GM23338 (cell line): ENCODE measurements at regions not wholly inside any gene's neighbourhood (a gene's known extent, or its start where the extent isn't known, plus 50 kb on each side); places are given as distances from the start of the nearest gene placed in this dataset.

Experiments
- EZH2 ChIP-seq: fragments of 200-600 bp; sonication (generic); IDR thresholded peaks from one replicate; pipeline ENCODE4 v1.8.0; 2017; ENCODE audit warnings: antibody characterized with exemption, mild to moderate bottlenecking, low read depth; ENCODE audit not compliant: unreplicated experiment
- EZH2phosphoT487 ChIP-seq: fragments of 200-600 bp; sonication (generic); IDR thresholded peaks from one replicate; pipeline ENCODE4 v1.8.1; 2018; ENCODE audit warnings: antibody characterized with exemption; ENCODE audit not compliant: unreplicated experiment
- JUNB ChIP-seq: IDR thresholded peaks from one replicate; pipeline ENCODE4 v1.6.1; 2016; ENCODE audit warnings: antibody characterized with exemption; ENCODE audit not compliant: unreplicated experiment
- POLR2AphosphoS5 ChIP-seq: IDR thresholded peaks from 2 replicates; pipeline ENCODE4 v1.6.1; 2016; ENCODE audit warnings: antibody characterized with exemption, low read depth
- ZNF114 ChIP-seq: fragments of 250-450 bp; sonication (Bioruptor Pico); IDR thresholded peaks from 2 replicates; pipeline ENCODE4 v1.5.0; 2020; ENCODE audit warnings: mild to moderate bottlenecking, moderate library complexity
- TF ChIP-seq, protein P1 (sequence below), 2 experiments: fragments of 200-600 bp in 1 of 2; sonication (generic) in 1 of 2; conservative IDR thresholded peaks; 2 replicates each; pipeline versions ENCODE4 v1.5.1 to v1.6.1; 2016 to 2017; ENCODE audit warnings: antibody characterized with exemption in 2 of 2, low read depth in 2 of 2, mild to moderate bottlenecking in 2 of 2, moderate library complexity in 1 of 2
- TF ChIP-seq, protein P2 (sequence below): IDR thresholded peaks from one replicate; pipeline ENCODE4 v1.6.1; 2018; ENCODE audit warnings: antibody characterized with exemption; ENCODE audit not compliant: unreplicated experiment

DNA sequence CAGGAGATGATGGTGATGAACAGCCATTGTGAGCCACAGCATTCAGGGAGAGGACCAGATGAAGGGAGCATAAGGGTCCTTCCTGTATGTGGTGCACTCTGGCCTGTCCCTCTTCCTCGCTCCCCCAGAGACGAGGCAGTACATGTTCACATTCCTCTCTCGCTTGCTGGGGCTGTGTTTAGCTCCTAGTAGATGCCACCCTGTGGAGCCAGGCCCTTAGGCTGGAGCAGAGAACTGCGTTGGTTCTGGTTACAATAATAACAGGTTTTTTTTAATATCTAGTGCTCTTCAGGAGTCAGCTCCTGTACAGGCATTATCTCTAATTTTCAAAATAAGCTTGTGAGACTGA, 171.1 kb upstream of the MYT1L start:
- TF ChIP-seq, protein P1, sequence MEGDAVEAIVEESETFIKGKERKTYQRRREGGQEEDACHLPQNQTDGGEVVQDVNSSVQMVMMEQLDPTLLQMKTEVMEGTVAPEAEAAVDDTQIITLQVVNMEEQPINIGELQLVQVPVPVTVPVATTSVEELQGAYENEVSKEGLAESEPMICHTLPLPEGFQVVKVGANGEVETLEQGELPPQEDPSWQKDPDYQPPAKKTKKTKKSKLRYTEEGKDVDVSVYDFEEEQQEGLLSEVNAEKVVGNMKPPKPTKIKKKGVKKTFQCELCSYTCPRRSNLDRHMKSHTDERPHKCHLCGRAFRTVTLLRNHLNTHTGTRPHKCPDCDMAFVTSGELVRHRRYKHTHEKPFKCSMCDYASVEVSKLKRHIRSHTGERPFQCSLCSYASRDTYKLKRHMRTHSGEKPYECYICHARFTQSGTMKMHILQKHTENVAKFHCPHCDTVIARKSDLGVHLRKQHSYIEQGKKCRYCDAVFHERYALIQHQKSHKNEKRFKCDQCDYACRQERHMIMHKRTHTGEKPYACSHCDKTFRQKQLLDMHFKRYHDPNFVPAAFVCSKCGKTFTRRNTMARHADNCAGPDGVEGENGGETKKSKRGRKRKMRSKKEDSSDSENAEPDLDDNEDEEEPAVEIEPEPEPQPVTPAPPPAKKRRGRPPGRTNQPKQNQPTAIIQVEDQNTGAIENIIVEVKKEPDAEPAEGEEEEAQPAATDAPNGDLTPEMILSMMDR (conservative IDR thresholded peaks at IDR 0.05; ENCODE audit: low read depth in 2 of 2) = no peak
- TF ChIP-seq POLR2AphosphoS5 (no peak), ZNF114 (CRISPR knock-in tag) (no peak), EZH2 (no peak), JUNB (no peak), EZH2phosphoT487 (no peak)
- TF ChIP-seq, protein P2, sequence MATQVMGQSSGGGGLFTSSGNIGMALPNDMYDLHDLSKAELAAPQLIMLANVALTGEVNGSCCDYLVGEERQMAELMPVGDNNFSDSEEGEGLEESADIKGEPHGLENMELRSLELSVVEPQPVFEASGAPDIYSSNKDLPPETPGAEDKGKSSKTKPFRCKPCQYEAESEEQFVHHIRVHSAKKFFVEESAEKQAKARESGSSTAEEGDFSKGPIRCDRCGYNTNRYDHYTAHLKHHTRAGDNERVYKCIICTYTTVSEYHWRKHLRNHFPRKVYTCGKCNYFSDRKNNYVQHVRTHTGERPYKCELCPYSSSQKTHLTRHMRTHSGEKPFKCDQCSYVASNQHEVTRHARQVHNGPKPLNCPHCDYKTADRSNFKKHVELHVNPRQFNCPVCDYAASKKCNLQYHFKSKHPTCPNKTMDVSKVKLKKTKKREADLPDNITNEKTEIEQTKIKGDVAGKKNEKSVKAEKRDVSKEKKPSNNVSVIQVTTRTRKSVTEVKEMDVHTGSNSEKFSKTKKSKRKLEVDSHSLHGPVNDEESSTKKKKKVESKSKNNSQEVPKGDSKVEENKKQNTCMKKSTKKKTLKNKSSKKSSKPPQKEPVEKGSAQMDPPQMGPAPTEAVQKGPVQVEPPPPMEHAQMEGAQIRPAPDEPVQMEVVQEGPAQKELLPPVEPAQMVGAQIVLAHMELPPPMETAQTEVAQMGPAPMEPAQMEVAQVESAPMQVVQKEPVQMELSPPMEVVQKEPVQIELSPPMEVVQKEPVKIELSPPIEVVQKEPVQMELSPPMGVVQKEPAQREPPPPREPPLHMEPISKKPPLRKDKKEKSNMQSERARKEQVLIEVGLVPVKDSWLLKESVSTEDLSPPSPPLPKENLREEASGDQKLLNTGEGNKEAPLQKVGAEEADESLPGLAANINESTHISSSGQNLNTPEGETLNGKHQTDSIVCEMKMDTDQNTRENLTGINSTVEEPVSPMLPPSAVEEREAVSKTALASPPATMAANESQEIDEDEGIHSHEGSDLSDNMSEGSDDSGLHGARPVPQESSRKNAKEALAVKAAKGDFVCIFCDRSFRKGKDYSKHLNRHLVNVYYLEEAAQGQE = no peak
